ENCODE measurements at regions not wholly inside any gene's neighbourhood (a gene's known extent, or its start where the extent isn't known, plus 50 kb on each side); places are given as distances from the start of the nearest gene placed in this dataset.
"Not testable (repeated sequence)": the region's sequence is repeated elsewhere in the genome, so short reads cannot be mapped to it uniquely, and the experiment has no call there.

- DNase-seq = no peak
These were observed 199.2 kb upstream of the EPHA4 start for GRCh38 chr2:221771297-221771696.

DNA sequence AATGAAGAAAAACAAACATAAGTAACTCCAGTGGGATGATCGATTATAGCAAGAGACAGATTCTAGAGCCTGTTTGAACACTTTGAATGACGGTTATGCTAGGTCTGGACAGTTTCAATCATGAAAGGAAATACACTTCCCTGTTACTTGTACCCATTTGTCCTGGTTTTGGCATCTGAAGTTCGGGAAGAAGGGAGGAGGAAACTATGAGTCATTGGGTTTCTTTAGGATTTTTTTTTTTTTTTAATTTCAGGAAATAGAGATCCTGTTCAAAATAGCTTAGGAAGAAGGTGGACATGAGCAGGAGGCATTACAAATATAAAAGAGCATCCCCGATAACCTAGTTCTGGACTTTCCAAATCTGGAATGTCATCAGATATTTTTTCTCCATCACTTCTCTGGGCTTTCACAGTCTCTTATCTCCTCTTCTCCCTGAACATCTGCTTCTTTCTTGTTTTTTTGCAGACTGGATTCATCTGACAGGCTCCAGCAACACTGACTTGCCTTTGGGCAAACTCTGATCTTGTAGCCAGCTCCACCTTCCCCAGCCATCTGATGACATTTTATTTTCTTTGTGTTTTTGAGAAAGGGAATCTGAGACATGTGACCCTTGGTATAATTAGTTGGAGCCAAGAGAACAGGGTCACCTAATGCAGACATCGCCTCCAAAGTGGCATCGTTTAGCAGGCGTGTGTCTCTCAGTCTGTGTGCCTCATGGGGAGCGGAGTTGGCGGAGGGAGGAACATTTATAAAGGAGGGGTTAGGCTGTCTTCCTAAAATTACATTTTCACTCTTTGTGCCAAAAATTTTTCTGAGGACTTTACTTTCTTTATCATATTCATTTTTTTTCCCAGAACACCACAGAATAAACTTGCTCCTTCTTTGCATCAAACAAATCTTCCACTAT lies 195.3 kb upstream of the EPHA4 start:
- DNase-seq = no peak

DNA sequence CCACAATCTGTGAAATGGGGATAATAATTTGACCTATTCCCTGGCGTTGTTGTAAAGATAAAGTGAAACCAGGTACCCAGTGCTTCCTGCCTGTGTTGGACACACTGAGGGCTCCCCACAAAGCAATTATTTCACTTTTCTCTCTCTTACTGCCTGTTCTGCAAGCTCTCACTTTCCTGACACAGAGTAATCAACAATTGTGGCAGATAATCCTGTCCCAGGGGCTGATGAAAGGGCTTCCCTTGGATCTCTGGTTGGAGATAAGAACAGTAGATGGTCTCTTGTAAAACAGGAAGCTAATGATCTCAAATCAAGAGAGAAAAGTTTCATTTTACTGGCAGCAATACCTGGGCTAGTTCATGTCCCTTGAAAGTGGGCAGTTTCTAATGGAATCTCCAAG lies 190.4 kb upstream of the EPHA4 start:
- DNase-seq = no peak

DNA sequence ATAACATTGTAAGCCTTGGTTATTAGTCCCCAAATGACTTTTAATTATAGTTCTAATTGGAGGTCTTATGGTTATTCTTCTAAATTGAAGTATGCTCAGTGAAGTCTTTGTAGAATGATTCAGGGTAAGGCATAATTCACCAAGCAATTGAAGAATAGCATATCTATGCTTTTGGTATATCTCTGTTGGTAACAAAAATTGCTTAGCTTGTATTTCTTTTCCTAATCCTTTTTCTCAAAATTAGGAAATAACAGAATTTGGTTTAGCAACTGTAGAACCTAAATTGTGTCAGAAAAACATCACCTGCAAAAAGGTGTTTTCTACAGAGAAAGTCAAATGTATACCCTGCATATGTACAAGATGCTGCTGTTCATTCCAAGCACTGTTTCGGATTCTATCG lies 189.2 kb upstream of the EPHA4 start:
- DNase-seq = no peak

DNA sequence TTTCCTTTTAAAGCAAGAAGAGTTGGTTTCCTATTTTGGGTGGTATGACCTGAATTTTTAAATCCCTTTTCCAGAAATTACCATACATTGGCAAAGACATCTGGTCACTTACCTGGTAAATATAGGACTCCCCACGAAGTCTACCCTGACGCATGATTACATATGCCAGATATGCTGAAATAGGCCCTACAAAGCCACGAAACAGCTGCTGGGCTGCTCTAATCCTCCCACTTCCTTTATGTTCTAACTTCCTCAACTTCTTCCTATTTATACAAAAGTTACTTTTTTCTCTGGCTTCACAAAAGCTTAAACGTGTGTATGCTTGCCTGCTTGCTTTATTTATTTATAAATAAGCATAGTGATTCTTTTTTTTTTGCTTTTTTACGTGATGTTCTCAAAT lies 186.0 kb upstream of the EPHA4 start:
- DNase-seq = no peak

GRCh38 chr2:221753401-221753800 lies 181.3 kb upstream of the EPHA4 start:
- no peak for DNase-seq

- no peak for DNase-seq
These were observed 180.7 kb upstream of the EPHA4 start for GRCh38 chr2:221752781-221753180.

DNA sequence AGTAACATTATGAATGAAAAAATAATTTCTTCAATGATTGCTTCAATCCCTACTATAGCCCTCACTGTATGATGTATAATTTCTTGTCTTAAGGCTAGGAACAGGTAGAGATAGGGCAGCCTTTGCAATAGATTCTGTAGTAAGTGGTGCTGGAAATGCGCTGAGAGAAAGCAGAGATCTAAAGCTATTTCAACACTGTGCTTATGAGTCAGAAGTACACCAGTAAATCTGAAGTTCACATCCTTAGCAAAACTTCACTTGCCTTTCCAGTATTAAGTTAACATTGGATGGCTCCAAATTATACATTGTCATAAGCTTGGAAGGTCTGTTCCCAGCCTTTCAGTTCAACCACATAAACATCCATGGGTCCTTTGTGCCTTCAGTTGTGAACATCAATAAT lies 178.2 kb upstream of the EPHA4 start:
- DNase-seq = no peak

GRCh38 chr2:221747289-221747972 lies 175.3 kb upstream of the EPHA4 start:
- no peak for DNase-seq

DNA sequence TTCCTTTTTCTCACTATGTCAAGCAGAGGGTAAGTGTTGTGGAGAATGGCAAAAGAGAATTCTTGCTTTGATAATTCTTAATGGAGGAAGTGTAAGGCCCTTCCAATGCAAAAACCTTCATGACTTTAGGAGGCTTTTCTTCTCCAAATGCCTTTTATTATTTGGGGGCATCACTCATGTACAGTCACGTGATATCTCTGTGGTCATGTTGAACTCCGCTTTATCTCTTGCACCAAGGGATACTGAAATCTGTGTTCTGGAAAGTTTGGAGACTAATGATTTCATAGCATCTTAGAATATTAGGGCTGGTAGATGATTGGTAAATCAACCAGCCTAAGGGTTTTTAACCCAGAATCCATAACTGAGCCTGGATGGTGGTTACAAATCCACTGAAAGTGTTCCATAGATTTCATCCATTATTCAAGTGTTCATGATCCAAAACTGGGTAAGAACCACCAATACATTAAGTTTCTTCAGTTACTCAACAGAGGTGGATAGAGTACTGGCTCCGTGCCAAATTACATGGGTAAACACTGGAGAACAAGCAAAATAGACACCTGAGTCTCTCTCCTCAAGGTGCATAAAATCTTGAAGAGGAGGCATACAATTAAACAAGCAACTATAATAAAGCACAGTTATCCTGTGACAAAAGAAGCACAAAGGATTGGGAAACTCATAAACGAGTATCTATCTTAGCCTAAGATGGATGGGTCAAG lies 169.6 kb upstream of the EPHA4 start:
- DNase-seq = no peak

GRCh38 chr2:221731432-221732145 lies 159.5 kb upstream of the EPHA4 start:
- no peak for DNase-seq

GRCh38 chr2:221726894-221727513 lies 154.9 kb upstream of the EPHA4 start:
- DNase-seq = no peak

DNA sequence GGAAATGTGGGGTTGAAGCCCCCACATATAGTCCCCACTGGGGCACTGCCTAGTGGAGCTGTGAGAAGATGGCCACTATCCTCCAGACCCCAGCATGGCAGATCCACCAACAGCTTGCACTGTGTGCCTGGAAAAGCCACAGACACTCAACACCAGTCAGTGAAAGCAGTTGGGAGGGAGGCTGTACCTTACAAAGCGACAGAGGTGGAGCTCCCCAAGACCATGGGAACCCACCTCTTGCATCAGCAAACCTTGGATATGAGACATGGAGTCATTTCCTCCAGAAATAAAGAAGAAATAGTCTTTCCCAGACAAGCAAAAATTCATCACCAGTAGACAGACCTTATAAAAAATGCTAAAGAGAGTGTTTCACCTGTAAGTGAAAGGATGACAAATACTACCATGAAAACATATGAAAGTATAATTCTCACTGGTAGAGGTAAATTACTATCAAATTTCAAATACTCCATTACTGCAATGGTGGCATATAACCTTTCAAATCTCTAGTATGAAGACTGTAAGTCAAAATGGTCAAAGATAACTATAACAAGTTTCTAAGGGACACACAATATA lies 152.6 kb upstream of the EPHA4 start:
- no peak for DNase-seq

DNA sequence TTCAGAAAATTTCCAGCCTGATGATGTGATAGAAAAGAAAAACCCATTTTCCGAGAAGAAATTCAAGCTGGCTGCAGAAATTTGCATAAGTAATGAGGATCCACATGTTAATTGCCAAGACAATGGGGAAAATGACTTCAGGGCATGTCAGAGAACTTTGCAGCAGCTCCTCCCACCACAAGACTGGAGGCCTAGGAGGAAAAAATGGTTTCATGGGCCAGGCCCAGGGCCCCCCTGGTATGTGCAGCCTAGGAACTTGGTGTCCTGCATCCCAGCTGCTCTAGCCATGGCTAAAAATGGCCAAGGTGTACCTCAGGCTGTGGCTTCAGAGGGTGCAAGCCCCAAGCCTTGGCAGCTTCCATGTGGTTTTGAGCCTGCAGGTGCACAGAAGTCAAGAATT lies 152.0 kb upstream of the EPHA4 start:
- DNase-seq = not testable (repeated sequence)

DNA sequence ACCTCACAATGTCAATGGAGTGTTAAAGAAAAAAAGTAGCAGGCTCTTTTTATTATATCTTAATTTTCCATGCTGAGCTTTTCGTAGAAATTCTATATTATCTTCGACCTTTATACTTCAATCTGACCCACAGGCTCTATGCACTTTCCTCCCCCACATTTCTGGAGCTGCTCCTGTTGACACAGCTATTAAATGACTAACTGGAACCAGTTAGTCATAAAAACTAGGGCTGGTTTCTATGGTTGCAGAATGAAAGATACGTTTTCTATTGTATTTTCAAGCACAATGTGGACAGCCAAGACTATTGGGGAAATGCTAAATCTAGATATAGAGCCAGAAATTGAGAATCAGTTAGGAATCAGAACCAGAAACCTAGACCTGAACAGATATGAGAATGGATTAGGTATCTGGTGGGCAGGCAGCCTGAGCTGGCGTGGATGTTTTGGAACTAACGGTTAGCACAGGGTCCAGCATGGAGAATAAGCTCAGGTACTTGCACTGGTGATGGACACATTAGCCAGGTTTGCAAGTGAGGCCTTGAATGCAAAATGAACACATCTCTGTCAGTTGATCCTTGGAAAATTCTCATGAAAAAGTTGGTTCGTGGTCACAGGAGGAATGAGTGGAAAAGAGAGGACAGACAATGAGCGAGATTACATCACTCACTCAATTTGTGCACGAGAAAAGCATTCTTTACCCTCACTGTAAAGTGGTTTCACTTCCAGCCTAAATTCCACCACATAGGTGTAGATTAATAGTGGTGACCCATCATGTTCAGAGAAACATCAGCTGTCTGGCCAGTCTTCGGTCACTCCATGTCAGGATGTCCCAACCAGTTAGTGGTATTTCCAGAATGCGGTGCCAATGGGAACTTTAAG lies 144.6 kb upstream of the EPHA4 start:
- DNase-seq = no peak

GRCh38 chr2:221715523-221716247 lies 143.6 kb upstream of the EPHA4 start:
- no peak for DNase-seq

DNA sequence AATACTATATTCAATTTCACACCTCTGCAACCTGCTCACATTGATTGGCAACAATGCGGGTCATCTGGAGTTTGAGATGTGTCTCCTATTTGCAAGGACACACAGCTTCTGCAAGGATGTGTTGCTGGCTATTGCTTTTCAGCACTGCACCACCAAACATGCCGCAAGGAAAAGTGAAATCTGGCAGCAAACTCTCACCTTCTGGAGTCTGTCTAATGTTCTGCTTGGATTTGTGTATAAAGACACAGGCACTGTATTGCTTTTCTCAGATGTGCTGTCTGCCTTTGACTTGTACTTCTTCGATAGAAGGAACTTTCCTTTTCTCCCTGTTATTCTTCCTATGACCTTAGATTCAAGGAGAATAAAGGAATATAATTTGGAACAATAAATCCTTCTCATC lies 138.6 kb upstream of the EPHA4 start:
- no peak for DNase-seq

GRCh38 chr2:221708902-221709301 lies 136.8 kb upstream of the EPHA4 start:
- no peak for DNase-seq

DNA sequence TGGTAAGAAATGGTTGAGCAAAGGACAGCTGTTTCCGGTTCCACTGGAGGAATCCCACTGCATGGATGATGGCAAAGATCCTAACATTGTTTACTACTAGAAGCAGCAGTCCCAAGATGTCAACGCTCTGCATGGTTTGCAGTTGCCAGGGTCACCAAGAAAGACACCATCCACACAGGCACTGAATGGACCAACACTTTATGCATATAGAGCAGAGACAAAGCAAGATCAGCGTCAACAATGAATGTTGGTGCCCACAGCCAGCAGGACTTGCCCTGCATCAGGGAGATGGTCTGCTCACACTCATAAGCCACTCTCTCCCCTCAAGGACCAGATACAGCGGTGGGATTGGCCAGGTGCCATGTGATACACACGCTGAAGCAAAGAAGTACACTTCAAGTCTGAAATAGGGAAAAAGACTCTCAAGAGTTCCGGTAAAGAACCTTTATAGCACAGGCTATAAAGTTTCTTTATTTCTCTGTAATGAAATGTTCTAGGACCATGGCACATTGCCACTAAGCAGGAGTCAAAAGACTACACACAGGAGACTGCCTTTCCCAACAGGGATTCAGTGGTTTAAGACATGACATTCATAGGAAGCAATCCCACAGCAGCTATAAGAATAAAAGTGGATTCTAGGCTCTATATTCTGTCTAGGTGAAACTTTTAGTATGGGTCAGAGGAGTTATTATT lies 133.2 kb upstream of the EPHA4 start:
- DNase-seq = no peak
